ENCODE measurements at regions not wholly inside any gene's neighbourhood (a gene's known extent, or its start where the extent isn't known, plus 50 kb on each side); places are given as distances from the start of the nearest gene placed in this dataset.

GRCh38 chr4:3875466-3875865 lies 109.3 kb downstream of the ADRA2C start:
- WGBS (ENCODE audit: insufficient coverage, low coverage, missing lambda C conversion rate): 7% methylated on average over 3 of the region's 4 CpGs
- H3K4me3 ChIP-seq: no peak overlapping the region
- in situ Hi-C loops (cut with MboI): no loop called here
- ATAC-seq (no peak), FAIRE-seq (no peak), DNase-seq (ENCODE audit: extremely low read depth in 1 of 4, low spot score in 3 of 4) (no peak)
- no peak for TF ChIP-seq XRCC5 (IDR thresholded peaks at IDR 0.05; ENCODE audit: low read depth, low read length)
- no peak for TF ChIP-seq ZKSCAN8 (CRISPR knock-in tag; IDR thresholded peaks at IDR 0.05)
- TF ChIP-seq ZBTB49 (CRISPR knock-in tag; IDR thresholded peaks at IDR 0.05; ENCODE audit: borderline replicate concordance): no peak
- no peak for TF ChIP-seq NELFE (IDR thresholded peaks at IDR 0.05; ENCODE audit: insufficient read depth, insufficient read length)
- TF ChIP-seq TSC22D4 (tag; IDR thresholded peaks at IDR 0.05): no peak
- TF ChIP-seq JUND (IDR thresholded peaks at IDR 0.05; ENCODE audit: borderline replicate concordance, low read depth, low read length): no peak
- TF ChIP-seq JUND (tag; IDR thresholded peaks at IDR 0.05; ENCODE audit: borderline replicate concordance, low read depth, low read length): no peak
- TF ChIP-seq ELF4 (CRISPR knock-in tag; IDR thresholded peaks at IDR 0.05): no peak
- no peak for TF ChIP-seq HEY1 (CRISPR knock-in tag; IDR thresholded peaks at IDR 0.05; ENCODE audit: borderline replicate concordance)
- no peak for TF ChIP-seq NFE2 (IDR thresholded peaks at IDR 0.05; ENCODE audit: low read depth)
- no peak for TF ChIP-seq SIN3B (IDR thresholded peaks at IDR 0.05; ENCODE audit: low read depth)
- no peak for TF ChIP-seq DEAF1 (CRISPR knock-in tag; IDR thresholded peaks at IDR 0.05)
- TF ChIP-seq MECOM (CRISPR knock-in tag; IDR thresholded peaks at IDR 0.05): no peak
- TF ChIP-seq CEBPG (CRISPR knock-in tag; IDR thresholded peaks at IDR 0.05): no peak
- no peak for TF ChIP-seq CEBPG (tag; conservative IDR thresholded peaks at IDR 0.05 in 1 of 2, IDR thresholded peaks at IDR 0.05 in 1 of 2)
- no peaks in the 10 kb centered on the region for H3K79me2 ChIP-seq (ENCODE audit: control insufficient read depth, insufficient read depth, low read length)
- H3K9ac ChIP-seq (ENCODE audit: insufficient read depth in 1 of 2, low read depth in 2 of 2, low read length in 2 of 2): no peak overlapping the region
- H4K20me1 ChIP-seq (replicated peaks; ENCODE audit: control insufficient read depth, insufficient read depth, low read length): no peaks in the 10 kb centered on the region
- H3K36me3 ChIP-seq (ENCODE audit: control insufficient read depth, insufficient read depth, low read length): no peaks in the 10 kb centered on the region
- H3K9me3 ChIP-seq (replicated peaks; ENCODE audit: control insufficient read depth, insufficient read depth, low read depth, low read length): no peaks in the 10 kb centered on the region
- intact Hi-C loops (cut with micrococcal nuclease): loop anchor here (5.0 kb wide), 1 partner anchor 128 kb away; no protein-coding TSS in a partner anchor
- ChIA-PET CTCF (ENCODE audit: low intra/inter-chr PET ratio) (no interaction called here), POLR2A (no interaction called here)
- no peaks in the 10 kb centered on the region for H3K9me1 ChIP-seq (ENCODE audit: control insufficient read depth, insufficient read depth, low read length)
- no peak overlapping the region for H2AFZ ChIP-seq (ENCODE audit: low read depth, low read length)
- H3K27me3 ChIP-seq (ENCODE audit: control insufficient read depth in 2 of 2, insufficient read depth in 2 of 2, low read length in 2 of 2): peaks cover 2 to 40% of the 10 kb centered on the region in 2 experiments; a peak in 4 of 5 replicates
- H3K4me1 ChIP-seq (replicated peaks in 1 of 2; ENCODE audit: control insufficient read depth in 2 of 2, insufficient read depth in 2 of 2, low read length in 2 of 2): peaks cover 0 to 24% of the 10 kb centered on the region in 2 experiments; a peak in 2 of 5 replicates
- BruUV-seq (replicated peaks): no TSS peak
- H3K27ac ChIP-seq (ENCODE audit: extremely low read depth, low read depth, low read length): no peak overlapping the region
- no peak overlapping the region for H3K4me2 ChIP-seq (ENCODE audit: insufficient read depth, low read length)

Measured in K562 (cell line).